Adrenal gland (tissue), 9 donors: ENCODE measurements at regions not wholly inside any gene's neighbourhood (a gene's known extent, or its start where the extent isn't known, plus 50 kb on each side); places are given as distances from the start of the nearest gene placed in this dataset.

ENCODE experiments used
- DNase-seq, 7 donors: peaks; one replicate each; pipeline ENCODE4 v3.0.0-alpha.2; 2019 to 2020
- H3K27ac ChIP-seq, 5 donors: fragments of 200-600 bp; sonication (generic) in 4 of 5; 1 replicate in 3 of 5; 2 replicates in 2 of 5; pipeline versions ENCODE4 v1.5.1 to v1.8.0; 2016 to 2020; ENCODE audit warnings: mild to moderate bottlenecking in 1 of 5
- H3K27me3 ChIP-seq: fragments of 200-600 bp; 2 replicates; pipeline ENCODE4 v1.8.0; 2021
- H3K36me3 ChIP-seq, 2 donors: fragments of 200-600 bp; replicated peaks in 1 of 2; 1 replicate in 1 of 2; 2 replicates in 1 of 2; pipeline versions ENCODE4 v1.5.1 to v1.8.0; 2018 to 2022
- H3K4me1 ChIP-seq, 2 donors: fragments of 200-600 bp; replicated peaks in 1 of 2; 1 replicate in 1 of 2; 2 replicates in 1 of 2; pipeline versions ENCODE4 v1.5.1 to v1.8.0; 2018 to 2021
- H3K4me3 ChIP-seq, 4 donors: fragments of 200-600 bp; sonication (generic) in 3 of 4; one replicate each; pipeline ENCODE4 v1.5.1; 2016 to 2018
- H3K9me3 ChIP-seq, 3 donors: fragments of 200-600 bp; sonication (generic) in 1 of 3; replicated peaks in 1 of 3; 1 replicate in 2 of 3; 2 replicates in 1 of 3; pipeline versions ENCODE4 v1.5.1 to v1.8.0; 2016 to 2021
- POLR2A ChIP-seq, 2 donors: fragments of 450-650 bp; IDR thresholded peaks; one replicate each; pipeline ENCODE4 v1.6.1; 2017; ENCODE audit warnings: antibody characterized with exemption in 2 of 2, mild to moderate bottlenecking in 2 of 2, moderate library complexity in 1 of 2
- WGBS, 4 donors: extraction: QIAGEN DNeasy Blood & Tissue Kit in 2 of 4; methylation state at CpG; one replicate each; pipeline versions ENCODE4 v1.1.5 to v1.1.7; 2013 to 2017; 5-methylcytosine and 5-hydroxymethylcytosine counted together
- intact Hi-C, 2 donors: fragments of 100-400 bp; cut with DNase I; formaldehyde crosslinking; loops; one replicate each; pipeline versions ENCODE4 v1.14.1 to v1.15.0; 2022 to 2023
- TF ChIP-seq, protein P1 (sequence below), 6 experiments: fragments of 450-650 bp in 4 of 6; fragments of 200-600 bp in 2 of 6; sonication (generic) in 1 of 6; IDR thresholded peaks; 1 replicate in 5 of 6; 2 replicates in 1 of 6; pipeline versions ENCODE4 v1.5.1 to v1.8.0; 2016 to 2021; ENCODE audit warnings: antibody characterized with exemption in 6 of 6, mild to moderate bottlenecking in 2 of 6, moderate library complexity in 1 of 6
- donor health status: healthy with polysubstance abuse.
- donor health status: Bipolar disorder and iron deficiency.
- donor health status: DM: yes; HTN: yes; CAD: no.
- donor health status: DM: no; HTN: no; CAD: no.
- donor health status: DM: no; HTN: no; CAD: no.

DNA sequence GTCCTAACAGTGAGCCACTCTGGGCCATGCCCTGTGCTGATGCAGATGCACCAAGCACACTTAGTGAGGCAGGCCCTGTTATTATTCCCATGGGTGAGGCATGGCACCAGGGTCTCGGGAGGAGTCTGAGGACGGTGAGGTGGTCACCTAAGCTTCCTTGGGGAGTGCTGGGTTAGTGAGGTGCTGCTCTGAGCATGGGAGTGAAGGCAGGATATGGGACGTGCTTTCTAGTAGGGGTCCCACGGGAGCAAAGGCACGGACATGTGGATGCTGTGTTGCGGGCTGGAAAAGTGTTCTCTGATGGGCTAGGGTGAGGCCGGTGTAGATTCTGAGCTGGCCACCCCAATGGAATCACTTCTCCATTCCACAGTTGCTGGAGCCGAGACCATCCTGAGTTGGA lies 77.5 kb upstream of the CSF3R start:
- no peak for DNase-seq
- intact Hi-C loops: no loop called here

DNA sequence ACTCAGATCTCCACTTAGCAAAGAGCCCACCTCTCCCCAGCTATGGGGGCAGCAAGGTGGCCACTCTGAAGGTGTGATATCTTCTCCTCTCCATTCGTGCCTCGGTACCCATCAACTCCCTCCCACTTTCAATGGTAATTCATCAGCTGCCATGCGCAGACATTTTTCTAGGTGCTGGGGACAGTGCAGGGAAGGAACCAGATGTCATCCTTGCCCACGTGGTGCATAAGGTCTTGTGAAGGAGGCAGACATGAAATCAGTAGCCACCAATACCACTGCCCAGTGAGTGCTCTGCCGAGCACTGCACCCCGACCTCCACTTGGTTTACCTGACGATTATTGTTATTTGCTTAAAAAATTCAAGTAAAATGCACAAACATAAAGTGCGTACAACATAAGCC lies 76.3 kb upstream of the CSF3R start:
- DNase-seq: no peak
- peaks cover 3% of the 10 kb centered on the region for H3K27me3 ChIP-seq
- H3K27ac ChIP-seq: no peak overlapping the region
- no peaks in the 10 kb centered on the region for H3K4me1 ChIP-seq
- intact Hi-C loops: no loop called here
- WGBS, 4 donors: 64 to 70% (median 67%) methylated on average over 8 of the region's 8 CpGs
- no peak for TF ChIP-seq POLR2A (IDR thresholded peaks at IDR 0.05)
- TF ChIP-seq, protein P1, sequence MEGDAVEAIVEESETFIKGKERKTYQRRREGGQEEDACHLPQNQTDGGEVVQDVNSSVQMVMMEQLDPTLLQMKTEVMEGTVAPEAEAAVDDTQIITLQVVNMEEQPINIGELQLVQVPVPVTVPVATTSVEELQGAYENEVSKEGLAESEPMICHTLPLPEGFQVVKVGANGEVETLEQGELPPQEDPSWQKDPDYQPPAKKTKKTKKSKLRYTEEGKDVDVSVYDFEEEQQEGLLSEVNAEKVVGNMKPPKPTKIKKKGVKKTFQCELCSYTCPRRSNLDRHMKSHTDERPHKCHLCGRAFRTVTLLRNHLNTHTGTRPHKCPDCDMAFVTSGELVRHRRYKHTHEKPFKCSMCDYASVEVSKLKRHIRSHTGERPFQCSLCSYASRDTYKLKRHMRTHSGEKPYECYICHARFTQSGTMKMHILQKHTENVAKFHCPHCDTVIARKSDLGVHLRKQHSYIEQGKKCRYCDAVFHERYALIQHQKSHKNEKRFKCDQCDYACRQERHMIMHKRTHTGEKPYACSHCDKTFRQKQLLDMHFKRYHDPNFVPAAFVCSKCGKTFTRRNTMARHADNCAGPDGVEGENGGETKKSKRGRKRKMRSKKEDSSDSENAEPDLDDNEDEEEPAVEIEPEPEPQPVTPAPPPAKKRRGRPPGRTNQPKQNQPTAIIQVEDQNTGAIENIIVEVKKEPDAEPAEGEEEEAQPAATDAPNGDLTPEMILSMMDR (IDR thresholded peaks at IDR 0.05): no peak
- H3K36me3 ChIP-seq: no peaks in the 10 kb centered on the region
- no peaks in the 10 kb centered on the region for H3K9me3 ChIP-seq
- no peak overlapping the region for H3K4me3 ChIP-seq

More for the DNA sequence above, 77.5 kb upstream of the CSF3R start:
- WGBS, 4 donors: 75 to 92% (median 84%) methylated on average over 8 of the region's 8 CpGs
- Histone ChIP-seq H3K9me3 (no peaks in the 10 kb centered on the region), H3K4me1 (no peaks in the 10 kb centered on the region), H3K4me3 (no peak overlapping the region), H3K36me3 (no peaks in the 10 kb centered on the region), H3K27ac (no peak overlapping the region), H3K27me3 (peaks cover 3% of the 10 kb centered on the region)
- TF ChIP-seq, protein P1 (IDR thresholded peaks at IDR 0.05): no peak
- TF ChIP-seq POLR2A (IDR thresholded peaks at IDR 0.05): no peak

DNA sequence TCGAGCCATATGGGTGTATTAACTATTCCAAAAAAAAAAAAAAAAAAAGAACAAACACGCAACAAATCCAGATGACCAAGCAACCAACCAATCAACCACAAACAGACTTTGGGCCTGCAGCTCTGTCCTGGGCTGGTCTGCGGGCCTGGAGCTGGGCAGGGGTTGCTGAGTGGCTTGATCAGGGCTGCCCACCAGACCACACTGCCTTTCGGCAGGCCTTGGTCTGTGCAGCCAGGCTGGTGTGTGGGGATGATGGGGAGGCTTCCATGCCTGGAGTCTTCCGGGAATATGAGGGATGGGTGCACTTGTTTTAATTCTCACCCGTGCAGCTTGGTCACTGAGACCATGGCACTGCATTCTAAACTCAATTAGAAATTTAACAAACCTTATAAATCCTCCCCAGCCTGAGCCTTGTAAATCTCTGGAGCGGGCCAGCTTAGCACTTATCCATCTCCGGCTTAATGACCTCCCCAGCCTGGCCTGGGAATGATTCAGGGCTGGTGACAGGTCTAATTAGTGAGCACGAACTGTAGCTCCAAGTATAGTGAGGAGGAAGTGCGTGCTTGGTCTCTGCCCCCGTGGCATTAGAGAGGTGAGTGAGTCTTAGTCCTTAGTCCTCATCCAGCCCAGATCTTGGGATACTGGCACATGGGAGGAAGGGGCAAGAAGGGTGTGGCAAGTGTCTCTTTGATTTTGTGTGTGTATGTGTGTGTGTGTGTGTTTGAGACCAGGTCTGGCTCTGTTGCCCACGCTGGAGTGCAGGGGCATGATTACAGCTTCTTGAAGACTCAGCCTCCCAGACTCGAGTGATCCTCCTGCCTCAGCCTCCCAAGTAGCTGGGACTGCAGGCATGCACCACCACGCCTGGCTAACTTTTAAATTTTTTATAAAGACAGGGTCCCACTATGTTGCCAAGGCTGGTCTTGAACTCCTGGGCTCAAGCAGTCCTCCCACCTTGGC lies 74.6 kb upstream of the CSF3R start:
- H3K36me3 ChIP-seq: no peaks in the 10 kb centered on the region
- 52 to 62% (median 60%) methylated on average over 13 to 14 of the region's 14 CpGs for whole genome bisulfite sequencing, 4 donors
- no peaks in the 10 kb centered on the region for H3K4me1 ChIP-seq
- intact Hi-C loops: no loop called here
- no peaks in the 10 kb centered on the region for H3K9me3 ChIP-seq
- DNase-seq: no peak
- H3K27ac ChIP-seq: no peak overlapping the region
- TF ChIP-seq, protein P1 (IDR thresholded peaks at IDR 0.05): no peak
- TF ChIP-seq POLR2A (IDR thresholded peaks at IDR 0.05): no peak
- H3K27me3 ChIP-seq: peaks cover 17% of the 10 kb centered on the region
- H3K4me3 ChIP-seq: no peak overlapping the region

DNA sequence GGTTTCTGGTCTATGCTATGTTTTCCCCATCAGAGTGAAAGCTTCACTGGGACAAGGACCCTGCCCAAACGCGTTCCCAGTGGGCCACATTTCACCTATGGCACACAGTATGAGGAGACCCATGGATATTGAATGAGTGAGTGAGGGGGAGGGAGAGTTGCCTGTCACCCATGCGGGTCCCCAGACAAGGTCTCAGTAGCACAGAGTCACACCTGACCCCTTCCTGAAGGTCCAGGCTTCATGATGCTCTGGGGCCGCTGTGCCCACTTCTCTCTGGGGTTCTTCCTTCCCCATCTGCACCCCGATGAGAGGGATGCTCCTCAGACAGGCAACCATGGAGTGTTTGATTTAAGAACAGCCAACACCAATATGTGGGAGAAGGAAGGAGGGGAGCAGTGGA lies 72.3 kb upstream of the CSF3R start:
- no peak for TF ChIP-seq POLR2A (IDR thresholded peaks at IDR 0.05)
- TF ChIP-seq, protein P1 (IDR thresholded peaks at IDR 0.05): no peak
- DNase-seq: no peak

More for the DNA sequence above, 72.3 kb upstream of the CSF3R start:
- H3K27ac ChIP-seq: no peak overlapping the region
- H3K4me3 ChIP-seq: no peak overlapping the region
- H3K9me3 ChIP-seq: no peaks in the 10 kb centered on the region
- H3K36me3 ChIP-seq: no peaks in the 10 kb centered on the region
- no peaks in the 10 kb centered on the region for H3K4me1 ChIP-seq
- peaks cover 18% of the 10 kb centered on the region for H3K27me3 ChIP-seq
- WGBS, 4 donors: 59 to 77% (median 73%) methylated on average over 2 to 5 of the region's 5 CpGs
- intact Hi-C loops: no loop called here
